GM12874 (cell line): ENCODE measurements at regions not wholly inside any gene's neighbourhood (a gene's known extent, or its start where the extent isn't known, plus 50 kb on each side); places are given as distances from the start of the nearest gene placed in this dataset.

Experiments used
- TF ChIP-seq, protein P1 (sequence below): IDR thresholded peaks from 2 replicates; pipeline ENCODE4 v1.5.1; 2011; ENCODE audit warnings: low read depth, mild to moderate bottlenecking, control low read depth, low read length, moderate library complexity; ENCODE audit not compliant: insufficient read depth

DNA sequence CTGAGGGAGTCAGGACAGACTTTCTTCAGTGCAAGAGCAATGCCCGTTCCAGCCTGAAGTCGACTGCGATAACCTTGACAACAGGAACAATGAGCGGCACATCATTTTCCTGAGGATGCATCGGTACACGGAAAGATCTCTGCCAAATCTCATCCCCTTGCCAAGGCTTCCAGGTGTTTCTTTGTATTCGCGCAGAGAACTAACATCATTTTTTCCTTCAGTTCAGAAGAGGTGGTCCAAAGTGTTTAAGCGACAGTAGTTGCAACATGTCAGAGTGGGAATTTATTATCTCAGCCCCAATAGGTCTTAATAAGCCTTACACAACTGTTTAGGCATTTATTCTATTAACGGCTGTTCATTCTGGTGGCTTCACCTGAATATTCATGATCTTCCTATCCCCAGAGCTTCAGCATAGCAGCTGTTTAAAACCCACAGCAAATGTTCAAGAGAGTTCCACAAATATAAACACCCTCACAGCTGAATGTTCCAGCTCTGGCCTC is 129.7 kb upstream of the NFIA start:
- TF ChIP-seq, protein P1, sequence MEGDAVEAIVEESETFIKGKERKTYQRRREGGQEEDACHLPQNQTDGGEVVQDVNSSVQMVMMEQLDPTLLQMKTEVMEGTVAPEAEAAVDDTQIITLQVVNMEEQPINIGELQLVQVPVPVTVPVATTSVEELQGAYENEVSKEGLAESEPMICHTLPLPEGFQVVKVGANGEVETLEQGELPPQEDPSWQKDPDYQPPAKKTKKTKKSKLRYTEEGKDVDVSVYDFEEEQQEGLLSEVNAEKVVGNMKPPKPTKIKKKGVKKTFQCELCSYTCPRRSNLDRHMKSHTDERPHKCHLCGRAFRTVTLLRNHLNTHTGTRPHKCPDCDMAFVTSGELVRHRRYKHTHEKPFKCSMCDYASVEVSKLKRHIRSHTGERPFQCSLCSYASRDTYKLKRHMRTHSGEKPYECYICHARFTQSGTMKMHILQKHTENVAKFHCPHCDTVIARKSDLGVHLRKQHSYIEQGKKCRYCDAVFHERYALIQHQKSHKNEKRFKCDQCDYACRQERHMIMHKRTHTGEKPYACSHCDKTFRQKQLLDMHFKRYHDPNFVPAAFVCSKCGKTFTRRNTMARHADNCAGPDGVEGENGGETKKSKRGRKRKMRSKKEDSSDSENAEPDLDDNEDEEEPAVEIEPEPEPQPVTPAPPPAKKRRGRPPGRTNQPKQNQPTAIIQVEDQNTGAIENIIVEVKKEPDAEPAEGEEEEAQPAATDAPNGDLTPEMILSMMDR = no peak

DNA sequence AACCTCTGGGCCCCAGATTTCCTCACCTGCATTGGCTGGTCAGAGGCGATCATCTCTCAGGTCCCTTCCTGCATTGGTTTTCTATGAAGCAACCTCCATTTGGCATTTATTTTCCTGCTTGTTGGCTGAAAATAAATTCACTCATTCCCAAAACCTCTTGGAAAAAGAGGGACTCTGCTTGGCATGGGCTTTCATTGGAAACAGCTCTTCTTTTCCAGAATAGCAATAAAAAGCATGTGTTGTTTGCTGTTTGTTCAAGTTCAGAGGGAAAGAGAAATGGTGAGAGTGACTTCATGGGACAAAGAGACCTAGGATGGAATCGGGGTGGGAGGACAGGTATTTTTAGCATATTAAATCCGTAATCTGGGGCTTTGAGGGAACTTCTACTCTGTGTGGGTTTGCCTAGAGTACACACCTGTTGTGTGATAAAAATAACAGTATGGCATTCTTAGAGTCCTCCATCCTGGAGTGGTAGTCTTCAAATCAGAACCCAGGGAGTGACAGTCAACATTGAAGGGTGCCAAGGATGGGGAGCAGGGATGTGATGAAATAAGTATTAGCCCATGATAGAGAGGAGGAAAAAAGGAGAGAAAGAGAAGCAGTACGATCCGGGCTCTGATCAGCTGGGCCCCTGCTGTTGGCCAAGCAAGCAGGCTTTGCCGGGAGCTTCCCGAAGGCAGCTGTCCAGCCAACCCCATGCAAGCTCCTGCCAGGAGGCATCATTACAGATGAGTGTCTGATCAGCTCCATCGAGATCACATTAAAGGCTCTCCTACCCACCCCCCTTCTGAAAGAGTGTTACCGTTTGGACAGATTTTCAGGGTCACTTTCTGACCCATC is 131.9 kb upstream of the NFIA start:
- TF ChIP-seq, protein P1 = no peak

DNA sequence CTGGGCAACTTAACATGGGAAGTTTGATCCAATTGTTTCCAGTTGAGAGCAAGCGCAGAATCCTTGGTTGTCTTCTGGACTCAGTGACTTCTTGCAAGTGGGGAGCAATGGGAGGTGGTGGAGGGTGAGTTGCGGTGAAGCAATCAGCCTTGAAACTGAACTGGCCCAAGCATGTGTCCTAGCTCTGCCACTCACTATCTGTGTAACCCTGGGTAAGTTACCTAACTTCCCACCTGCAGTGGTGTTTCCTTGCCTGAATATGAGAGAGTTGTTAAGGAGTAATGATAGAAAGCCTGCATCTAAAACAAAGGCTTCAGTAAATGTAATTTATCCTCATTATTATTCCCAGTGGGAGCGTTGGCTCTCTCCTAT is 132.5 kb upstream of the NFIA start:
- TF ChIP-seq, protein P1 = no peak

DNA sequence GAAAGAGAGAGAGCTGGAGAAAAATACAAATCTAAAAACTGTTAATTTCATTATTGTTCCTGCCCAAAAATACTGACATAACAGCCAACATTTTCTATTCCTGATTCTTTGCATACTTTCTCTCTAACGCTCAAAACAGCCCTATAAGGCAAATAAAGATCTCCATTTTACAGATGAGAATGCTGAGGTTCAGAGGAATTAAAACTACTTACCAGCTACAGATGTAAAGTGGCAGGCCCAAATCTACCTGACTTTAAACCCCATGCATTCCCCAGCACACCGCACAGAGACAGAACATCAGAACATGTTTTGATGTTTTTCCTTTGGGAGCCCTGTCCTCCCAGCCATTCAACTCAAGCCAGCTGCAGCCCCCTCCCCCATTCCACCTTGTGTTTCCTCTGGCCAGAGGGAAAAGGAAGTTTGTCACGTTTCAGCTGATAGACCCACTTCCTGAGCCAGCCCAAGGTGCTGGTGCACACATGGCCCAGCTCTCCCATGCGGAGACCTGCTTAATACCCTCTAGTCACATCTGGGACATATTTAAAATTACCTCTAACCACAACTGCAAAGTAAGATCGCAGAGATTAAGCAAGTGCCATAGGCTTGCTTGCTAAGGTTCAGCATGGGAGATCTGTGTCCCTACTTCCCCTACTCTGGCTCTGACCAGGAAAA is 133.1 kb upstream of the NFIA start:
- TF ChIP-seq, protein P1 = no peak

DNA sequence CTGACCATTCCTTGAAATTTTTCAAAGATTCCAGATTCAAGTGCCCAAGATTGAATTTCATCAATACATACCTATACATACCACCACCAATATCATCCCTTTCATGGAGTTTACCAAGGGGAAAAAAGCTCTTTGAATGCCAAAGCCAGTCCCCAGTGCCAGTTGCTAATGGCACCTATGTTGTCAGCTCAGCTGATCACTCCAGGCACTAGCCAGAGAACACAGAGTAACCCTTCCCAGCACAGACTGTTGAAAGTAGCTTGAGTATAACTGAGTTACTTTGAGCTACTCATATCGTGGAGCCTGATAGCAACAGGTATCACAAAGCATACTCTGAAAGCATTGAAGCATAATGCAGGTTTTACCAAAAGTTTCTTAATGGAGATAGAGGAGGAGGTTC is 133.9 kb upstream of the NFIA start:
- TF ChIP-seq, protein P1 = no peak

DNA sequence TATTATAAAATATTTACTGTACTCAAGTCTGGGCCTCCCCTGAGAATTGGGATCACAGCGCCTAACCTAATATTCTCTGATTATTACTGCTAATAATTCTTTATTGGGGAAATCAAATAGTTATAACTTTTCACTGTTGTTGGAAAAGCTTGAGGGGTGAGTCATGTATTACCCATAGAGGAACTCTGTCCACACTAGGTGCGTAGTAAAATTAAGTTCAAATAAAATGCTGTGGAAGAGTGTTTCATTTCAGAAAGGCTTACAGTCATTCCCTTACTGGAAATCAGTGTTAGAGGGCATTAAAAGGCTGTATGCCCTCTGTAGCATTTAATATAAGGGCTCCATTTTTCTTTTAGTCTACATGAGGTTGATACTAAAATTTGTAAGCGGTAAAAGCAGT is 135.0 kb upstream of the NFIA start:
- TF ChIP-seq, protein P1 = no peak

DNA sequence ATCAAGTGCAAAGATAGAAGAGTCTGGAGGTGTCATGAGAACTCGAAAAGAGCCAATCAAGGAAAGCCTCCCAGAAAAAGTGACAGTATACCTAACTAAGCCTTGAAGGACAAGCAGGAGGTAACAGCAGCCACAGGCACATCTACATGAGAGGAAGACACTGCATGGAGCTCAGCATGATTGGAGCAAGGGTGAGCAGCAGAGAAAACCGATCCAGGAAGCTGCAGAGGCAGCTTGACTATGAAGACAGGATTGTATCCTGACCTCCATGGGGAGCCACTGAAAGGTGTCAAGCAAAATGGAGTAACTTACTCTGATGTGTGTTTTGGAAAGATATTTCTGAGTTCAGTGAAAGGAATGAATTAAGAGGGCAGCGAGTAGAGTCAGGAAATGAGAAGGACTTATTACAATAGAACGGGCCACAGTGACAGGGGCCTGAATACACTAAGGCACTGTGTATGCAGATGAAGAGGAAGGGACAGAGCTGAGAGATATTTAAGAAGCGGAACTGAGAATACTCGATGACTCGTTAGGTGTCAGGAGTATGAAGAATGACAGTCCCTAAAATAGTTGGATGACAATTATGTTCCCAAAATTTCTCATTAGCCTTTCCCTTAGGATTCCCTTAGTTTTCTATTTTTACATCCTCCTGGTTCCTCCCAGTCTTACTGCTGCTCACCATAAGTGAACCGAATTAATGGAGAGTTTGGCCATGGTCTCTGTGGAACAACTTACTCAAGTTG is 139.3 kb upstream of the NFIA start:
- TF ChIP-seq, protein P1 = no peak
